Type B pancreatic cell (in vitro differentiated cells): ENCODE measurements at regions not wholly inside any gene's neighbourhood (a gene's known extent, or its start where the extent isn't known, plus 50 kb on each side); places are given as distances from the start of the nearest gene placed in this dataset.

Experiments used
- DNase-seq: peaks from one replicate; pipeline ENCODE4 v3.0.0; 2021; ENCODE audit warnings: mixed read lengths; ENCODE audit not compliant: unreplicated experiment; ENCODE audit errors: extremely low spot score
- H3K27ac Mint-ChIP-seq: 2 replicates; pipeline ENCODE4 v1.8.0; 2021; ENCODE audit warnings: mild to moderate bottlenecking, mixed read lengths
- H3K27me3 Mint-ChIP-seq: 2 replicates; pipeline ENCODE4 v1.8.0; 2021; ENCODE audit warnings: mixed read lengths
- H3K36me3 Mint-ChIP-seq: 2 replicates; pipeline ENCODE4 v1.8.0; 2021; ENCODE audit warnings: mixed read lengths
- H3K4me1 Mint-ChIP-seq: one replicate; pipeline ENCODE4 v1.8.0; 2021; ENCODE audit warnings: mixed read lengths; ENCODE audit not compliant: unreplicated experiment
- H3K4me3 Mint-ChIP-seq: 2 replicates; pipeline ENCODE4 v1.8.0; 2021; ENCODE audit warnings: mild to moderate bottlenecking, mixed read lengths
- H3K9me3 Mint-ChIP-seq: 2 replicates; pipeline ENCODE4 v1.8.0; 2021; ENCODE audit warnings: mixed read lengths
- TF ChIP-seq, protein P1 (sequence below): fragments of 200-600 bp; sonication (generic); conservative IDR thresholded peaks from 2 replicates; pipeline ENCODE4 v1.5.0; 2021; ENCODE audit warnings: antibody characterized with exemption, mild to moderate bottlenecking

DNA sequence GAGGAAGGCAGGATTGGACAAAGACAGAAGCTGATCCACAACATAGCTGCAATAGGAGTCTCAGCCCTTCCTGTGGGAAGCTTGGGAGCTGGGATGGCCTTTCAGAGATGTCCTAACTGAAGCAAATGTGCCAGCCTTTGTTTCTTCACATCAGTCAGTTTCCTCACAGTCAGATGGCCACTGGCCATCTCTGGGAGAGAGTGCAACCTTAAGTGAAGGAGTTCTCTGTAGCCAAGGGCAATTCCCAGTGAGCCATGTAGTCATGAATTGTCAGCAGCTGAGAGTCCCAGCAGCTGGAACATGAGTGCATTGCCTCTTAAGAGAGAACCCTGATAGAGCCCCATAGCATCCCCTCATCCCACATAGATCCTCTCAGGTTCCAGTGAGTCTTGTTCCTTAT, 89.1 kb upstream of the LIFR start:
- Mint-ChIP-seq H3K27ac (no peak overlapping the region), H3K27me3 (no peaks in the 10 kb centered on the region), H3K4me1 (peaks cover 10% of the 10 kb centered on the region), H3K9me3 (no peaks in the 10 kb centered on the region), H3K4me3 (no peak overlapping the region), H3K36me3 (no peaks in the 10 kb centered on the region)
- TF ChIP-seq, protein P1, sequence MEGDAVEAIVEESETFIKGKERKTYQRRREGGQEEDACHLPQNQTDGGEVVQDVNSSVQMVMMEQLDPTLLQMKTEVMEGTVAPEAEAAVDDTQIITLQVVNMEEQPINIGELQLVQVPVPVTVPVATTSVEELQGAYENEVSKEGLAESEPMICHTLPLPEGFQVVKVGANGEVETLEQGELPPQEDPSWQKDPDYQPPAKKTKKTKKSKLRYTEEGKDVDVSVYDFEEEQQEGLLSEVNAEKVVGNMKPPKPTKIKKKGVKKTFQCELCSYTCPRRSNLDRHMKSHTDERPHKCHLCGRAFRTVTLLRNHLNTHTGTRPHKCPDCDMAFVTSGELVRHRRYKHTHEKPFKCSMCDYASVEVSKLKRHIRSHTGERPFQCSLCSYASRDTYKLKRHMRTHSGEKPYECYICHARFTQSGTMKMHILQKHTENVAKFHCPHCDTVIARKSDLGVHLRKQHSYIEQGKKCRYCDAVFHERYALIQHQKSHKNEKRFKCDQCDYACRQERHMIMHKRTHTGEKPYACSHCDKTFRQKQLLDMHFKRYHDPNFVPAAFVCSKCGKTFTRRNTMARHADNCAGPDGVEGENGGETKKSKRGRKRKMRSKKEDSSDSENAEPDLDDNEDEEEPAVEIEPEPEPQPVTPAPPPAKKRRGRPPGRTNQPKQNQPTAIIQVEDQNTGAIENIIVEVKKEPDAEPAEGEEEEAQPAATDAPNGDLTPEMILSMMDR = no peak
- DNase-seq = no peak

GRCh38 chr5:38648703-38649291, 92.4 kb upstream of the LIFR start:
- Mint-ChIP-seq H3K27ac (no peak overlapping the region), H3K4me1 (peaks cover 8% of the 10 kb centered on the region), H3K4me3 (no peak overlapping the region), H3K9me3 (no peaks in the 10 kb centered on the region), H3K27me3 (no peaks in the 10 kb centered on the region), H3K36me3 (no peaks in the 10 kb centered on the region)
- DNase-seq = no peak
- TF ChIP-seq, protein P1 = no peak

- no peaks in the 10 kb centered on the region for H3K9me3 Mint-ChIP-seq
- no peak overlapping the region for H3K4me3 Mint-ChIP-seq
- DNase-seq = no peak
- H3K27ac Mint-ChIP-seq = no peak overlapping the region
- TF ChIP-seq, protein P1 = no peak
- H3K36me3 Mint-ChIP-seq = no peaks in the 10 kb centered on the region
- peaks cover 8% of the 10 kb centered on the region for H3K4me1 Mint-ChIP-seq
- H3K27me3 Mint-ChIP-seq = no peaks in the 10 kb centered on the region
These were observed 94.1 kb upstream of the LIFR start for GRCh38 chr5:38650540-38650939.

DNA sequence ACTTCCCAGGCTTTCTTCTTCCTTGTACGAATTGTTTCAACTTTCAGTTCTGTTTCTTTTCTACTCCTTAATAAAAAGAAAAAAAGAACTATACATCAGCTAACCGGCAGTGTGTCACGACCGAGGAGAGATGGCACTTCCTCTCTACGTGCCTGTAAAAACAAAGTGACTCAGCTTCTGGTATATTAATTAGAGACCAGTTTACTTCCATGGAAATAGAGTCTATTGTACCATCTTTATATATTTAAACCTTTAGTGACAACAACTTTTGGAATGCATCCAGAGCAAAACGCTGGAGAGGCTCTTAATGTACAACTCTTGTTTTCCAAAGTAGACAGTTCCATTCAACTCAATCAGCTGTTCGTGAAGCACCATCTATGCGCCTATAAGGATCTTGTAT, 94.5 kb upstream of the LIFR start:
- no peaks in the 10 kb centered on the region for H3K27me3 Mint-ChIP-seq
- H3K4me1 Mint-ChIP-seq = peaks cover 8% of the 10 kb centered on the region
- H3K4me3 Mint-ChIP-seq = no peak overlapping the region
- H3K36me3 Mint-ChIP-seq = no peaks in the 10 kb centered on the region
- DNase-seq = no peak
- TF ChIP-seq, protein P1 = no peak
- H3K27ac Mint-ChIP-seq = no peak overlapping the region
- no peaks in the 10 kb centered on the region for H3K9me3 Mint-ChIP-seq

DNA sequence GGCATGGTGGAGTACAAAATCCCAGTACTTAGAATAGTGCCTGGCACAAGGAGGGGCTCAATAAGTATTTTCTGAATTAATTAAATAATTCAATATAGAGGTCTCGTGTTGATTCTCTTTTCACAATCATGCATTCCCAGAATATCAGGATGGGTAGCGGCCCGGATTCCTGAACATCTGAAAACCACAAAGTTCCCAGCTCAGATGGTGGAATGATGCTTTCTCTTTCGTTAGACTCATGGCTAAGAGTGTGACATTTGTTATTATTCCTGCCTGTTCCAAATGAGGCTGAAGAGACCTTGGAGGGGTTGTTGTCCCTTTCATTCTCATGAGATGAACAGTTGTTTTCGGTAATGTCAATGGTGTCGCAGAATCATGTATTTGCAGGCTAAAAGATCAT, 95.4 kb upstream of the LIFR start:
- no peak overlapping the region for H3K27ac Mint-ChIP-seq
- no peaks in the 10 kb centered on the region for H3K36me3 Mint-ChIP-seq
- H3K4me3 Mint-ChIP-seq = no peak overlapping the region
- H3K4me1 Mint-ChIP-seq = peaks cover 8% of the 10 kb centered on the region
- TF ChIP-seq, protein P1 = no peak
- no peaks in the 10 kb centered on the region for H3K27me3 Mint-ChIP-seq
- DNase-seq = no peak
- H3K9me3 Mint-ChIP-seq = no peaks in the 10 kb centered on the region

DNA sequence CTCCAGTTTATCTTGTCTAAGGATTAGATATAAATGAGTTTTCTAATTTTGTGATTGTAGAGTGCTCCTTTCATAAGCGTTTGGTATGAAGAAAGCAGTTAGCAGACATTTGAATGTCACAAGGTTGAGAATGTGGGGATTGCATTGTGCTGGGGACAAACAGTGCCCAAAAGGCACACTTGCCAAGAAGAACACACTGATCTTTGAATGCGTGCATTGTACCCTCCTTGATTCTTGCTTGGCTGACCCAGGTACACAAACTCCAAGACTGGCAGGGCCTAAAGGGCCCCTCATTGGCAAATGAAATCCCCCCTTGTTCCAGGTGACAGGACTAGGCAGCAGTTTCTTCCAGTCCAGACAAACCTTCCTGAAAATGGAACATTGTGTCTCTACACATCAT, 96.9 kb upstream of the LIFR start:
- no peaks in the 10 kb centered on the region for H3K36me3 Mint-ChIP-seq
- H3K9me3 Mint-ChIP-seq = no peaks in the 10 kb centered on the region
- DNase-seq = no peak
- H3K27ac Mint-ChIP-seq = no peak overlapping the region
- H3K27me3 Mint-ChIP-seq = no peaks in the 10 kb centered on the region
- H3K4me1 Mint-ChIP-seq = peaks cover 8% of the 10 kb centered on the region
- TF ChIP-seq, protein P1 = no peak
- no peak overlapping the region for H3K4me3 Mint-ChIP-seq
